ENCODE measurements at regions not wholly inside any gene's neighbourhood (a gene's known extent, or its start where the extent isn't known, plus 50 kb on each side); places are given as distances from the start of the nearest gene placed in this dataset.

GRCh38 chr22:22803285-22803853 lies 84.2 kb upstream of the IGLL5 start:
- no peak for TF ChIP-seq EZH2 (IDR thresholded peaks at IDR 0.05; ENCODE audit: borderline replicate concordance, low read depth, low read length, poor library complexity, severe bottlenecking)
- no peak for TF ChIP-seq CTCF (conservative IDR thresholded peaks at IDR 0.05; ENCODE audit: low read depth, low read length)

Measured in A673 (cell line).